ENCODE measurements at regions not wholly inside any gene's neighbourhood (a gene's known extent, or its start where the extent isn't known, plus 50 kb on each side); places are given as distances from the start of the nearest gene placed in this dataset.

- H3K9me3 Mint-ChIP-seq, result peaks cover 7% of the 10 kb centered on the region; the same call in 2 of the 3 replicates
- Histone ChIP-seq H3K4me3 (no peak overlapping the region), H3K9me2 (ENCODE audit: insufficient read depth) (peaks cover 4% of the 10 kb centered on the region; the same call in 1 of the 2 replicates), H3K27me3 (ENCODE audit: insufficient read depth) (no peaks in the 10 kb centered on the region), H2AFZ (peak overlapping the region; percentile 48; the same call in 1 of the 2 replicates), H3K27ac (ENCODE audit: low read depth) (no peak overlapping the region), H3F3A (replicated peaks; ENCODE audit: low read depth) (no peaks in the 10 kb centered on the region), H3K36me3 (ENCODE audit: insufficient read depth) (no peaks in the 10 kb centered on the region), H3K79me2 (replicated peaks; ENCODE audit: insufficient read depth) (no peaks in the 10 kb centered on the region), H3K4me2 (no peak overlapping the region), H4K20me1 (replicated peaks; ENCODE audit: insufficient read depth) (no peaks in the 10 kb centered on the region), H3K4me1 (ENCODE audit: insufficient read depth) (no peaks in the 10 kb centered on the region)
- TF ChIP-seq ZNF462 (CRISPR knock-in tag; IDR thresholded peaks at IDR 0.05) (no peak), REST (IDR thresholded peaks at IDR 0.05; ENCODE audit: unreplicated experiment) (no peak), EZH2 (IDR thresholded peaks at IDR 0.05; ENCODE audit: low read depth, unreplicated experiment) (no peak), CTCF (conservative IDR thresholded peaks at IDR 0.05; ENCODE audit: low read depth in 2 of 2) (no peak), ETS1 (IDR thresholded peaks at IDR 0.05) (no peak), NANOG (IDR thresholded peaks at IDR 0.05; ENCODE audit: borderline replicate concordance) (no peak), EZH2phosphoT487 (IDR thresholded peaks at IDR 0.05; ENCODE audit: unreplicated experiment) (no peak), STAT1 (IDR thresholded peaks at IDR 0.05; ENCODE audit: unreplicated experiment) (no peak), ZNF114 (CRISPR knock-in tag; IDR thresholded peaks at IDR 0.05) (no peak), POLR2AphosphoS5 (IDR thresholded peaks at IDR 0.05; ENCODE audit: low read depth) (no peak), ZNF331 (CRISPR knock-in tag; IDR thresholded peaks at IDR 0.05; ENCODE audit: low read depth) (no peak), JUNB (IDR thresholded peaks at IDR 0.05; ENCODE audit: unreplicated experiment) (no peak), CREB1 (CRISPR knock-in tag; IDR thresholded peaks at IDR 0.05; ENCODE audit: low read depth) (no peak)
- no peak for ATAC-seq
- DNase-seq (ENCODE audit: low spot score), result no peak
- H3K4me3 Mint-ChIP-seq, result no peak overlapping the region
- H3K27me3 Mint-ChIP-seq (ENCODE audit: insufficient read depth, low read depth, poor library complexity), result no peaks in the 10 kb centered on the region
- no peaks in the 10 kb centered on the region for H3K36me3 Mint-ChIP-seq (ENCODE audit: low read depth)
- H3K4me1 Mint-ChIP-seq, result peaks cover 2% of the 10 kb centered on the region; the same call in 1 of the 3 replicates
- no peak overlapping the region for H3K27ac Mint-ChIP-seq
These were observed 224.1 kb downstream of the IGSF11 start for GRCh38 chr3:118810499-118811035.

Data from GM23338 (cell line).